ENCODE measurements at regions not wholly inside any gene's neighbourhood (a gene's known extent, or its start where the extent isn't known, plus 50 kb on each side); places are given as distances from the start of the nearest gene placed in this dataset.

- no peak for DNase-seq
- TF ChIP-seq CTCF (IDR thresholded peaks at IDR 0.05), result no peak
- no peaks in the 10 kb centered on the region for H3K79me2 ChIP-seq (ENCODE audit: insufficient read depth, low read length)
- Mint-ChIP-seq H3K36me3 (no peaks in the 10 kb centered on the region), H3K27ac (no peak overlapping the region), H3K27me3 (ENCODE audit: low read depth in 3 of 3) (peaks cover 0 to 5% (median 3%) of the 10 kb centered on the region in 3 donors), H3K4me1 (peaks cover 14% of the 10 kb centered on the region), H3K4me3 (no peak overlapping the region), H3K9me3 (peaks cover 0 to 2% (median 0%) of the 10 kb centered on the region in 7 donors)
- no CpG with 5 or more reads among the region's 3 CpGs for WGBS (ENCODE audit: insufficient coverage)
- H4K20me1 ChIP-seq (ENCODE audit: insufficient read depth, low read length), result no peaks in the 10 kb centered on the region
- intact Hi-C loops (cut with micrococcal nuclease), result loop anchor here (5.0 kb wide), 1 partner anchor 134 kb away; no protein-coding TSS in a partner anchor
- no peaks in the 10 kb centered on the region for H3K27me3 ChIP-seq (ENCODE audit: control insufficient read depth in 2 of 2, insufficient read depth in 2 of 2, low read length in 2 of 2)
- H3K9ac ChIP-seq (ENCODE audit: insufficient read depth, low read length, poor library complexity, severe bottlenecking), result no peak overlapping the region
- no peak overlapping the region for H2AFZ ChIP-seq (ENCODE audit: insufficient read depth, low read depth, low read length, poor library complexity, severe bottlenecking)
- peaks cover 8 to 9% of the 10 kb centered on the region in 2 donors for H3K4me1 ChIP-seq (ENCODE audit: control insufficient read depth in 1 of 2, insufficient read depth in 2 of 2, low read length in 2 of 2)
- no peaks in the 10 kb centered on the region for H3K36me3 ChIP-seq (replicated peaks in 1 of 2; ENCODE audit: control insufficient read depth in 1 of 2, insufficient read depth in 2 of 2, low read length in 2 of 2)
- H3K27ac ChIP-seq (ENCODE audit: low read depth in 1 of 2, low read length in 2 of 2), result no peak overlapping the region
- H3K4me2 ChIP-seq (replicated peaks; ENCODE audit: extremely low read depth, low read length, poor library complexity, severe bottlenecking), result no peak overlapping the region
- no peaks in the 10 kb centered on the region for H3K9me3 ChIP-seq (replicated peaks in 1 of 2; ENCODE audit: control insufficient read depth in 1 of 2, insufficient read depth in 1 of 2, low read length in 2 of 2)
- H3K4me3 ChIP-seq (replicated peaks in 1 of 3; ENCODE audit: low read depth in 2 of 3, low read length in 3 of 3), result no peak overlapping the region
Observed at GRCh38 chr1:168438626-168439025, 105.2 kb downstream of the XCL2 start.

GRCh38 chr1:168437821-168438220 lies 106.0 kb downstream of the XCL2 start:
- Mint-ChIP-seq H3K36me3 (no peaks in the 10 kb centered on the region), H3K4me3 (no peak overlapping the region), H3K27me3 (ENCODE audit: low read depth in 3 of 3) (peaks cover 0 to 5% (median 3%) of the 10 kb centered on the region in 3 donors), H3K27ac (no peak overlapping the region), H3K4me1 (peaks cover 14% of the 10 kb centered on the region), H3K9me3 (peaks cover 0 to 2% (median 0%) of the 10 kb centered on the region in 7 donors)
- no peak for TF ChIP-seq CTCF (IDR thresholded peaks at IDR 0.05)
- intact Hi-C loops (cut with micrococcal nuclease), result loop anchor here (5.0 kb wide), 1 partner anchor 134 kb away; no protein-coding TSS in a partner anchor
- Histone ChIP-seq H3K9me3 (replicated peaks in 1 of 2; ENCODE audit: control insufficient read depth in 1 of 2, insufficient read depth in 1 of 2, low read length in 2 of 2) (no peaks in the 10 kb centered on the region), H4K20me1 (ENCODE audit: insufficient read depth, low read length) (no peaks in the 10 kb centered on the region), H3K27ac (ENCODE audit: low read depth in 1 of 2, low read length in 2 of 2) (no peak overlapping the region), H3K4me2 (replicated peaks; ENCODE audit: extremely low read depth, low read length, poor library complexity, severe bottlenecking) (no peak overlapping the region), H3K9ac (ENCODE audit: insufficient read depth, low read length, poor library complexity, severe bottlenecking) (no peak overlapping the region), H3K27me3 (ENCODE audit: control insufficient read depth in 2 of 2, insufficient read depth in 2 of 2, low read length in 2 of 2) (no peaks in the 10 kb centered on the region), H2AFZ (ENCODE audit: insufficient read depth, low read depth, low read length, poor library complexity, severe bottlenecking) (no peak overlapping the region), H3K79me2 (ENCODE audit: insufficient read depth, low read length) (no peaks in the 10 kb centered on the region), H3K36me3 (replicated peaks in 1 of 2; ENCODE audit: control insufficient read depth in 1 of 2, insufficient read depth in 2 of 2, low read length in 2 of 2) (no peaks in the 10 kb centered on the region), H3K4me1 (ENCODE audit: control insufficient read depth in 1 of 2, insufficient read depth in 2 of 2, low read length in 2 of 2) (peaks cover 8 to 9% of the 10 kb centered on the region in 2 donors), H3K4me3 (replicated peaks in 1 of 3; ENCODE audit: low read depth in 2 of 3, low read length in 3 of 3) (no peak overlapping the region)
- 100% methylated on average over 1 of the region's 6 CpGs for WGBS (ENCODE audit: insufficient coverage)
- DNase-seq, result no peak

Data from CD14-positive monocyte (primary cell).